ENCODE measurements at regions not wholly inside any gene's neighbourhood (a gene's known extent, or its start where the extent isn't known, plus 50 kb on each side); places are given as distances from the start of the nearest gene placed in this dataset.
A peak's percentile ranks its signal among the peaks of the same experiment; 100 is the strongest.
"Not testable (repeated sequence)": the region's sequence is repeated elsewhere in the genome, so short reads cannot be mapped to it uniquely, and the experiment has no call there.

- DNase-seq (ENCODE audit: low read depth, low spot score) = no peak
Measured at GRCh38 chr10:81570349-81570748, 304.6 kb upstream of the NRG3 start.

GRCh38 chr10:81570878-81571794 is 303.9 kb upstream of the NRG3 start:
- DNase-seq (ENCODE audit: low read depth, low spot score) = no peak

DNA sequence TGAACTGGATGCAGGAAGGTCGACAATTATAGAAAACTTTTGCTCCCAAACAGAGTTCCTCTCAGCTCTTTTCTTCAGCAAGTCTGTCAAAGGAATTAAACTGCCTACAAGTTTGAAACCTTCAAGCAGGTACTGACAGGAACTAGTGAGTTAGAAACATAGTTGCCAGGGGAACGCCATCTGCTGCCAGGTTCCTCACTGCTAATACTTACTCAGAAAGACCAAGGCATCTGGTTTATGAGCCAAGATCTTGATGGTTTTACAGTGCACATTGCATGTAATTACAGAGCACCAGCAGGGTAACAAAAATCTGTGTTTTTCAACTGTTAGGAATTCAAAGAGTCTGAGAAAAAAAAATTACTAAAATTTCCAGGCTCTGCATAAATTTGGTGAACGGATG is 300.0 kb upstream of the NRG3 start:
- no peak for DNase-seq (ENCODE audit: low read depth, low spot score)

GRCh38 chr10:81576336-81576735 is 298.7 kb upstream of the NRG3 start:
- DNase-seq (ENCODE audit: low read depth, low spot score) = no peak

- DNase-seq (ENCODE audit: low read depth, low spot score) = no peak
Measured at GRCh38 chr10:81594991-81595390, 280.0 kb upstream of the NRG3 start.

DNA sequence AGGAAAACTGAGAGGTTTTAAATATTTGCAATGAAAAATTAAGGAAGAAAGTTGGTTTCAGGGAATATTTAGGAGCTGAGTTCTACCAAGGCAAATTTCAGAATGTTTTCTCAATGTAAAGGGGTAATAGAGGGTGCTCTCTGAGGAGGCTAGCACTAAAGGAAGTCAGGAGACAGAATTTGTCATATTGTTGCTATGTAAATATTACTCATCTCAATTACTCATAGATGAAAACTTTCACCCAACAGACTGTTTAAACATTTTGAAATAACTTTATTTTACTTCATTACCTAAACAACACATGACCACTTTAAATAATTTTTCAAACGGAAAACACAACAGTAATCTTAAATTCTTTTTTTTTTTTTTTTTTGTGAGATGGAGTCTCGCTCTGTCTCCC is 274.8 kb upstream of the NRG3 start:
- peak; percentile 0 for DNase-seq (ENCODE audit: low read depth, low spot score)

- no peak for DNase-seq (ENCODE audit: low read depth, low spot score)
Measured at GRCh38 chr10:81603106-81603620, 271.8 kb upstream of the NRG3 start.

DNA sequence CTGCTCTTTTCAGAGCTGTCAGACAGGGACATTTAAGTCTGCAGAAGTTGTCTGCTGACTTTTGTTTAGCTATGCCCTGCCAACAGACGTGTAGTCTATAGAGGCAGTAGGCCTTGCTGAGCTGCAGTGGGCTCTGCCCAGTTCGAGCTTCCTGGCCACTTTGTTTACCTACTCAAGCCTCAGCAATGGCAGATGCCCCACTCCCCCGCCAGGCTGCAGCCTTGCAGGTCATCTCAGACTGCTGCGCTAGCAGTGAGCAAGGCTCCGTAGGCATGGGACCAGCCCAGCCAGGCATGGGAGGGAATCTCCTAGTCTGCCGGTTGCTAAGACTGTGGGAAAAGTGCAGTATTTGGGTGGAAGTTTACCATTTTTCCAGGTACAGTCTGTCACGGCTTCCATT is 230.5 kb upstream of the NRG3 start:
- DNase-seq (ENCODE audit: low read depth, low spot score) = not testable (repeated sequence)

- DNase-seq (ENCODE audit: low read depth, low spot score) = no peak
Measured at GRCh38 chr10:81655986-81656385, 219.0 kb upstream of the NRG3 start.

GRCh38 chr10:81662837-81663236 is 212.2 kb upstream of the NRG3 start:
- no peak for DNase-seq (ENCODE audit: low read depth, low spot score)

- not testable (repeated sequence) for DNase-seq (ENCODE audit: low read depth, low spot score)
Measured at GRCh38 chr10:81664800-81665199, 210.2 kb upstream of the NRG3 start.

DNA sequence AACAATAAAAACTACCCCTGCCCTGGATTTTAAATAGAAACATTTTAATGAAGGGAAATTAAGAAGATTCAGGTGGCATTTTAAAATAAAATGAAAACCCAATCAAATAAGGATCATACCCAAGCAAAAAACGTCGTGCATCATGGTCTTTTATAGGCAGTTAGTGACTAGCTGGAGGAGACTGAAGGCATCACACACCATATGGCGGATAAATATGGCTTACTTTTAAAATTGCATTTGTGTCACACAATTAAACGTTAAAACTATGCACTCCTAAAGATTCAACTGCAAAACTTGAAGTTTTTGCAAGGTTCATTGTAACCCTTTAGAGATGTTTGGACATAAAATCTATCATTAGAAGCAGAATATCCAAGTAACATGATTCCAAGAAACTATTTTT is 200.1 kb upstream of the NRG3 start:
- no peak for DNase-seq (ENCODE audit: low read depth, low spot score)

DNA sequence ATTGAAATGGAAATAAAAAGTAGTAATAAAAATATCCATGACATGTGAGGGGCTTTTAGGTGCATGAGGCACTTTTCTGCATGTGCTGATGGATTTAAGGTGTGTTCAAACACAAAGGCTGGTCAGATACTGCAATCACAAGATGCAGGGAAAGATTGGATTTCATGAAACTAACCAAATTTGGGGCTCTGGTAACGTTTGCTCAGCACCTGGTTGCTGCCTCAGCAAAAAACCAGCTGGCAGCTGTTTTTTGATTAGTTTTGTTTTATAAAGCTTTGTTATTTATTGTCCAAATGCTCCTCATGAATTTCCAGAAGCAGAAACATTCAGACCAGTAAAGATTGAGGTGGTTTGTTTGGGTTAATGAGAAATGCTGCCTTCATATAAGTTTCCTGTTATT is 195.7 kb upstream of the NRG3 start:
- no peak for DNase-seq (ENCODE audit: low read depth, low spot score)

DNA sequence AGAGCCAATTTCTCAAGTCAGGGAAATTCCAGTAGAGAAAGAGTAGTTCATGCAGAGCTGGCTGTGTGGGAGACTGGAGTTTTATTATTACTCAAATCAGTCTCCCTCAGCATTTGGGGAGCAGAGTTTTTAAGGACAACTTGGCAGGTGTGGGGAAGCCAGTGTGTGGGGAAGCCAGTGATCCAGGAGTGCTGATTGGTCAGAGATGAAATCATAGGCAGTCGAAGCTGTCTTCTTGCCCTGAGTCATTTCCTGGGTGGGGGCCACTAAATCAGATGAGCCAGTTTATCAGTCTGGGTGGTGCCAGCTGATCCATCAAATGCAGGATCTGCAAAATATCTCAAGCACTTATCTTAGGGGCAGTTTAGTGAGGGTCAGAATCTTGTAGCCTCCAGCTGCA is 194.6 kb upstream of the NRG3 start:
- DNase-seq (ENCODE audit: low read depth, low spot score) = no peak

DNA sequence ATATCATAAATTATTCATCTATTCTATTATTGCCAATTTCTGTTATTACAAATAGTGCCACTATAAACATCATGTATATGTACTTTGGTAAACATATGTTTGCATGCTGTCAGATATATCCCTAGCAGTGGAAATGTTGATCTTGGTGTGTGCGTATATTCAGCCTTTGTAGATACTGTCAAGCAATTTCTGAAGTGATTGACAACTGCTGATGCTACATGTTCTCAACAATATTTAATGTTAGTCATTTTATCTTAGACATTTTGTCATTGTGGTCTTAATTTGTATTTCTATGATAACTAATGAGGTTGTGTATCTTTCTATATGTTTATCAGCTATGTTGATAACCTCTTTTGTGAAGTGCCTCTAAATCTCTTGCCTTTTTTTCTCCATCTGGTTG is 186.5 kb upstream of the NRG3 start:
- no peak for DNase-seq (ENCODE audit: low read depth, low spot score)

DNA sequence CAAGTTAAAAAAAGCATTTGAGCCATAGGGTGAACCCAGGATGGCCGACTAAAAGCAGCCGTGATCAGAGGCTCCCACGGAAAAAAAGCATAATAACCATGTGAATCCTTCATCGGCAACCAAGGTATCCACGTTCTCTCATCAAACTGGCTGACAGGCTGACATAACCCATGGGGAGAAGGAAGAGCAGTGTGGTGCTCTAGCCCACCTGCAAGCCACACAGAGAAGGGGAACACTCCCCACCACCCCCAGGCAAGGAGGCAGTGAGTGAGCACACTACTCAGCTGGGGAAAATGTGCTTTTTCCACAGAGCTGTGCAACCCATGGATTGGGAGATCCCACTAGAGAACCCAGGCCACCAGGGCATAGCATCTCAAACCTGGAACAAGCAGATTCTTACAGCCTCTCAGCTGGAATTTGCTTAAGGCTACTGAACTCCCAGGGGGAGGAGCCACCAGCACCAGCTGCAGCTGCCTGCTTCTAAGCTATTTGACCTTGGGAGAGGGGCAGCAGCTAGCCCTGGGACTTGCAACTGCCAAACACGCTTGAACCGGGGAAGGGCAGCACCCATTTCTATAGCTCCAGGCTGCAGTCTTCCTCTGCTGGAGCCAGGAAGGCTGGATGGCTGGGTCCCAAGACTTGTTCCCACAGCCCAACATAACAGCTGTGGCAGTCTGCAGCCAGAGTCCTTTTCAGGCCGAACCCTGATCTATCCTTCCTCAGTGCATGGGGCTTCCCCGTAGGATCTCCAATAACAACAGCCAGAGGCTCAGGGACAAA is 178.2 kb upstream of the NRG3 start:
- DNase-seq (ENCODE audit: low read depth, low spot score) = no peak

- no peak for DNase-seq (ENCODE audit: low read depth, low spot score)
Measured at GRCh38 chr10:81704596-81704995, 170.4 kb upstream of the NRG3 start.

DNA sequence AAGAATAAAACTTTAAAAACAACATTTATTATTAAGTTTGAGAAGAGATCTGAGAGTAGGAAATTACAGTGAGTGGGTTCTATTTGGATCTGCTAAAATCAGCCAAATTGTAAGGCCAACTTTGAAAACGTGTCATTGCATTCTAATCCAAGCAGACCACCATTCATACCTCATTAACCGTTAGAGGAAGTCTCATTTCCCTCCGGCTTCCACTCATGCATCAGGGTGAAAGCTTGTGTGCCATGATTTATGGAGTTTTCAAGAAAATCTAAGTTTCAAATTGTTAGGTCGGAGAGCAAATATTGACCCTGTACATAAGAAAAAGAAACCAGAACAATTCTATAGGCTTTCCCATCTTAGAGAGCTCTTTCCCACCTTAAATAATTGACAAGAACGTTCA is 166.6 kb upstream of the NRG3 start:
- no peak for DNase-seq (ENCODE audit: low read depth, low spot score)

- DNase-seq (ENCODE audit: low read depth, low spot score) = no peak
Measured at GRCh38 chr10:81708929-81709328, 166.1 kb upstream of the NRG3 start.

- no peak for DNase-seq (ENCODE audit: low read depth, low spot score)
Measured at GRCh38 chr10:81722399-81722798, 152.6 kb upstream of the NRG3 start.

- DNase-seq (ENCODE audit: low read depth, low spot score) = no peak
Measured at GRCh38 chr10:81724431-81724830, 150.6 kb upstream of the NRG3 start.

DNA sequence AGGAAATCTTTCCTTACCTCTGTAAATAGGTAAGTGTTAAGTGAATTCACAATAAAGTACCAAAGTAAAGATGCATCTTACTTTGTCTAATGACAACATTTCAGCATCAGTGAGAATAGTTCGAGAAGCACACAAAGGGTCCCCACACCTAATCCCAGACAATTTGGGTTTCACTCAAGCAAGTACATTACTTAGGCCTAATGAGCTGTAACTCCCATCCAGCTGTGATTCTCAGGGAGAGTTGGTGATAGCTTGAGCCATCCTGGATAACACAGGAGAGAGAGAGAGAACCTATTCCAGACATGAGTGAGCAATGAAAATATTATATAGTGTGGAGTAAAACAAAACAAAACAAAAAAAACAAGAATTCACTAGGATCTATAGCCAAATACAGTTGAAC is 149.1 kb upstream of the NRG3 start:
- DNase-seq (ENCODE audit: low read depth, low spot score) = no peak

DNA sequence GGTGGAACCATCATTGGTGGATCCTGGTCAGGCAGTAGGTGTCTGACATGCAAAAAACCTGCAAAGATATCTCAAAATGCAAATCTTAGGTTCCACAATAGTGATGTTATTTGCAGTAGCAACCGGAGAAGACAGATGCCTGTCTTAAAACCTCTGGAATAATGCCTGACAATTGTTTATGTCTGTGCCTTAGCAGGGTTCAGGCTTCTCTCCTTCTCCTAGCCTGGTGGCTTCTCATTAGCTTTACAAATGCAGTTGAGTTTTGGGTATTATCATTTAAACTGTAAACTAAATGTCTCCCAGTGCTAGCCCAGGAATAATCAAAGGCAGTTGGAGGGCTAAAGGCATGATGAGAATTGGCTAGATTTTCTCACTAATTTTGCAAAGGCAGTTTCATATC is 146.3 kb upstream of the NRG3 start:
- DNase-seq (ENCODE audit: low read depth, low spot score) = no peak

All from astrocyte of the hippocampus (primary cell).